ENCODE measurements at regions not wholly inside any gene's neighbourhood (a gene's known extent, or its start where the extent isn't known, plus 50 kb on each side); places are given as distances from the start of the nearest gene placed in this dataset.

- BruUV-seq (replicated peaks): no TSS peak
Observed at GRCh38 chr1:239826736-239827135, 264.9 kb upstream of the FMN2 start.

GRCh38 chr1:239829535-239829934 is 262.1 kb upstream of the FMN2 start:
- TF ChIP-seq CTCF (IDR thresholded peaks at IDR 0.05; ENCODE audit: unreplicated experiment): no peak
- Mint-ChIP-seq H3K4me1 (ENCODE audit: low read depth, unreplicated experiment) (peaks cover 12% of the 10 kb centered on the region), H3K4me3 (ENCODE audit: low read depth, unreplicated experiment) (no peak overlapping the region), H3K9me3 (ENCODE audit: low read depth, unreplicated experiment) (no peaks in the 10 kb centered on the region), H3K27ac (ENCODE audit: unreplicated experiment) (no peak overlapping the region), H3K36me3 (ENCODE audit: insufficient read depth, unreplicated experiment) (no peaks in the 10 kb centered on the region), H3K27me3 (ENCODE audit: unreplicated experiment) (no peaks in the 10 kb centered on the region)
- intact Hi-C loops (cut with micrococcal nuclease; ENCODE audit: unreplicated experiment): no loop called here
- DNase-seq: no peak
- CTCF ChIA-PET: no interaction called here
- BruUV-seq (replicated peaks): no TSS peak

More at GRCh38 chr1:239826736-239827135, 264.9 kb upstream of the FMN2 start:
- DNase-seq: no peak
- TF ChIP-seq CTCF (IDR thresholded peaks at IDR 0.05; ENCODE audit: unreplicated experiment): no peak
- no peaks in the 10 kb centered on the region for H3K9me3 Mint-ChIP-seq (ENCODE audit: low read depth, unreplicated experiment)
- no peaks in the 10 kb centered on the region for H3K27me3 Mint-ChIP-seq (ENCODE audit: unreplicated experiment)
- H3K27ac Mint-ChIP-seq (ENCODE audit: unreplicated experiment): no peak overlapping the region
- intact Hi-C loops (cut with micrococcal nuclease; ENCODE audit: unreplicated experiment): no loop called here
- no peak overlapping the region for H3K4me3 Mint-ChIP-seq (ENCODE audit: low read depth, unreplicated experiment)
- H3K4me1 Mint-ChIP-seq (ENCODE audit: low read depth, unreplicated experiment): no peaks in the 10 kb centered on the region
- CTCF ChIA-PET: no interaction called here
- H3K36me3 Mint-ChIP-seq (ENCODE audit: insufficient read depth, unreplicated experiment): no peaks in the 10 kb centered on the region

GRCh38 chr1:239831577-239832355 is 259.9 kb upstream of the FMN2 start:
- Mint-ChIP-seq H3K27ac (ENCODE audit: unreplicated experiment) (no peak overlapping the region), H3K36me3 (ENCODE audit: insufficient read depth, unreplicated experiment) (no peaks in the 10 kb centered on the region), H3K27me3 (ENCODE audit: unreplicated experiment) (no peaks in the 10 kb centered on the region), H3K4me1 (ENCODE audit: low read depth, unreplicated experiment) (peaks cover 14% of the 10 kb centered on the region), H3K4me3 (ENCODE audit: low read depth, unreplicated experiment) (no peak overlapping the region), H3K9me3 (ENCODE audit: low read depth, unreplicated experiment) (no peaks in the 10 kb centered on the region)
- no peak for TF ChIP-seq CTCF (IDR thresholded peaks at IDR 0.05; ENCODE audit: unreplicated experiment)
- intact Hi-C loops (cut with micrococcal nuclease; ENCODE audit: unreplicated experiment): no loop called here
- no peak for DNase-seq
- CTCF ChIA-PET: no interaction called here
- BruUV-seq (replicated peaks): no TSS peak

- no peaks in the 10 kb centered on the region for H3K27me3 Mint-ChIP-seq (ENCODE audit: unreplicated experiment)
- TF ChIP-seq CTCF (IDR thresholded peaks at IDR 0.05; ENCODE audit: unreplicated experiment): no peak
- intact Hi-C loops (cut with micrococcal nuclease; ENCODE audit: unreplicated experiment): no loop called here
- no peaks in the 10 kb centered on the region for H3K36me3 Mint-ChIP-seq (ENCODE audit: insufficient read depth, unreplicated experiment)
- no TSS peak for BruUV-seq (replicated peaks)
- peaks cover 14% of the 10 kb centered on the region for H3K4me1 Mint-ChIP-seq (ENCODE audit: low read depth, unreplicated experiment)
- no peak for DNase-seq
- CTCF ChIA-PET: interaction anchor here (0.7 to 1.3 kb wide), 4 partner anchors 17 to 448 kb away, joined by 3 to 10 read pairs (median 6); partner anchors contain the start of gene CHRM3
- no peak overlapping the region for H3K4me3 Mint-ChIP-seq (ENCODE audit: low read depth, unreplicated experiment)
- H3K9me3 Mint-ChIP-seq (ENCODE audit: low read depth, unreplicated experiment): no peaks in the 10 kb centered on the region
- peak overlapping the region; percentile 55 for H3K27ac Mint-ChIP-seq (ENCODE audit: unreplicated experiment)
Observed at GRCh38 chr1:239833723-239834122, 258.0 kb upstream of the FMN2 start.
